ENCODE measurements at regions not wholly inside any gene's neighbourhood (a gene's known extent, or its start where the extent isn't known, plus 50 kb on each side); places are given as distances from the start of the nearest gene placed in this dataset.
"Not testable (repeated sequence)": the region's sequence is repeated elsewhere in the genome, so short reads cannot be mapped to it uniquely, and the experiment has no call there.

GRCh38 chr10:34951263-34951887 lies 136.3 kb upstream of the PARD3 start:
- POLR2A ChIA-PET; CTCF ChIA-PET (ENCODE audit: low intra/inter-chr PET ratio, low total read pairs); BruUV-seq (replicated peaks); ATAC-seq; H3K4me1 ChIP-seq (ENCODE audit: insufficient read depth, low read length); H3K27me3 ChIP-seq (ENCODE audit: control insufficient read depth in 1 of 2, insufficient read depth in 2 of 2, low read length in 2 of 2); FAIRE-seq; H2AFZ ChIP-seq (ENCODE audit: low read length); H3K36me3 ChIP-seq (replicated peaks in 1 of 2; ENCODE audit: control insufficient read depth in 1 of 2, insufficient read depth in 2 of 2, low read length in 2 of 2); H3K4me2 ChIP-seq (ENCODE audit: low read depth, low read length); H3K27ac ChIP-seq (ENCODE audit: extremely low read length, insufficient read depth, low read length); H3K9me3 ChIP-seq (ENCODE audit: low read length); in situ Hi-C loops (cut with HindIII; ENCODE audit: extremely low pct_ligation_motif_present, low pct_unique_long_range_greater_than_20kb); DNase-seq (ENCODE audit: low spot score); H3K4me3 ChIP-seq (replicated peaks in 1 of 3; ENCODE audit: insufficient read depth in 1 of 3, low read depth in 2 of 3, low read length in 3 of 3); H3K79me2 ChIP-seq (ENCODE audit: insufficient read depth, low read length); intact Hi-C loops (cut with micrococcal nuclease; ENCODE audit: unreplicated experiment); H3K9ac ChIP-seq (ENCODE audit: insufficient read depth, low read depth, low read length); H4K20me1 ChIP-seq (ENCODE audit: insufficient read depth, low read length): not testable (repeated sequence)
- WGBS (ENCODE audit: low lambda C conversion rate) = 38% methylated on average over 10 of the region's 11 CpGs

- H3K9ac ChIP-seq (ENCODE audit: insufficient read depth, low read depth, low read length); H3K79me2 ChIP-seq (ENCODE audit: insufficient read depth, low read length); H3K9me3 ChIP-seq (ENCODE audit: low read length); BruUV-seq (replicated peaks); H3K4me3 ChIP-seq (replicated peaks in 1 of 3; ENCODE audit: insufficient read depth in 1 of 3, low read depth in 2 of 3, low read length in 3 of 3); H3K27ac ChIP-seq (ENCODE audit: extremely low read length, insufficient read depth, low read length); H3K27me3 ChIP-seq (ENCODE audit: control insufficient read depth in 1 of 2, insufficient read depth in 2 of 2, low read length in 2 of 2); CTCF ChIA-PET (ENCODE audit: low intra/inter-chr PET ratio, low total read pairs); DNase-seq (ENCODE audit: low spot score); in situ Hi-C loops (cut with HindIII; ENCODE audit: extremely low pct_ligation_motif_present, low pct_unique_long_range_greater_than_20kb); POLR2A ChIA-PET; H3K36me3 ChIP-seq (replicated peaks in 1 of 2; ENCODE audit: control insufficient read depth in 1 of 2, insufficient read depth in 2 of 2, low read length in 2 of 2); H2AFZ ChIP-seq (ENCODE audit: low read length); H3K4me1 ChIP-seq (ENCODE audit: insufficient read depth, low read length); H3K4me2 ChIP-seq (ENCODE audit: low read depth, low read length); H4K20me1 ChIP-seq (ENCODE audit: insufficient read depth, low read length); FAIRE-seq; intact Hi-C loops (cut with micrococcal nuclease; ENCODE audit: unreplicated experiment); ATAC-seq: not testable (repeated sequence)
- 65% methylated on average over 9 of the region's 9 CpGs for WGBS (ENCODE audit: low lambda C conversion rate)
These were observed 130.9 kb upstream of the PARD3 start for GRCh38 chr10:34945951-34946522.
